ENCODE measurements at regions not wholly inside any gene's neighbourhood (a gene's known extent, or its start where the extent isn't known, plus 50 kb on each side); places are given as distances from the start of the nearest gene placed in this dataset.

DNA sequence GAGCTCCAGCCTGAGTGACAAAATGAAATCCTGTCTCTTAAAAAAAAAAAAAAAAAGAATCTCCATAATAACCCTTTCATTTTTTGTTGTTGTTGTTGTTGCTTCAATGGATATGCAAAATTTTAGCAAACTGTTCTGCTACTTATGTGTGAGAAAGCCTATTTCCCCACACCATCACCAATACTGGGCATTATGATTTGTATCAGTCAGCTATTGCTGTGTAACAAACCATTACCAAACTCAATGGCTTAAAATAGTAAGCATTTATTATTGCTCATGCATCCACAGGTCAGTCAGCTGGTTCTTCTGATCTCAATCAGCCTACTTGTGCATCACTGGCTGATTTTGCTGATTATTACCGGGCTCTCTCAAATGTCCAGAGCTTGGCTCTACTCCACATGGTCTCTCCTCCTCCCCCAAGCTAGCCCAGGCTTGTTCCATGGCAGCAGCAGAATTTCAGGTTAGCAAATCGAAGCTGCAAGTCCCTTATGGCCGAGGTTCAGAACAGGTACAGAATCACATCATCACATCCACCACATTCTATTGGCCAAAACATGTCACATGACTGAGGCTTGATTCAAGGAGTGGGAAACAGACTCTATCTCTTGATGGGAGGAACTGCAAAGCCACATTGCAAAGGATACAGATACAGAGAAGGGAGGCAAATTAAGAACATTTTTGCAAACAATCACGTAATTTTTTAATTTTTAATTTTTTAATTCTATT is 135.1 kb downstream of the MN1 start:
- H3K27ac ChIP-seq (ENCODE audit: low read depth, low read length, poor library complexity, severe bottlenecking) = no peak overlapping the region
- intact Hi-C loops (cut with micrococcal nuclease; ENCODE audit: unreplicated experiment) = no loop called here
- H3K27me3 ChIP-seq (replicated peaks; ENCODE audit: insufficient read depth, low read depth, low read length, poor library complexity) = no peaks in the 10 kb centered on the region
- no peaks in the 10 kb centered on the region for H3K36me3 ChIP-seq (ENCODE audit: insufficient read depth, low read length, poor library complexity, severe bottlenecking)
- CTCF ChIA-PET = no interaction called here
- H3K4me1 ChIP-seq (ENCODE audit: insufficient read depth, low read length, poor library complexity, severe bottlenecking) = peaks cover 9% of the 10 kb centered on the region
- TF ChIP-seq, protein P1, sequence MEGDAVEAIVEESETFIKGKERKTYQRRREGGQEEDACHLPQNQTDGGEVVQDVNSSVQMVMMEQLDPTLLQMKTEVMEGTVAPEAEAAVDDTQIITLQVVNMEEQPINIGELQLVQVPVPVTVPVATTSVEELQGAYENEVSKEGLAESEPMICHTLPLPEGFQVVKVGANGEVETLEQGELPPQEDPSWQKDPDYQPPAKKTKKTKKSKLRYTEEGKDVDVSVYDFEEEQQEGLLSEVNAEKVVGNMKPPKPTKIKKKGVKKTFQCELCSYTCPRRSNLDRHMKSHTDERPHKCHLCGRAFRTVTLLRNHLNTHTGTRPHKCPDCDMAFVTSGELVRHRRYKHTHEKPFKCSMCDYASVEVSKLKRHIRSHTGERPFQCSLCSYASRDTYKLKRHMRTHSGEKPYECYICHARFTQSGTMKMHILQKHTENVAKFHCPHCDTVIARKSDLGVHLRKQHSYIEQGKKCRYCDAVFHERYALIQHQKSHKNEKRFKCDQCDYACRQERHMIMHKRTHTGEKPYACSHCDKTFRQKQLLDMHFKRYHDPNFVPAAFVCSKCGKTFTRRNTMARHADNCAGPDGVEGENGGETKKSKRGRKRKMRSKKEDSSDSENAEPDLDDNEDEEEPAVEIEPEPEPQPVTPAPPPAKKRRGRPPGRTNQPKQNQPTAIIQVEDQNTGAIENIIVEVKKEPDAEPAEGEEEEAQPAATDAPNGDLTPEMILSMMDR (conservative IDR thresholded peaks at IDR 0.05; ENCODE audit: low read depth, low read length) = no peak
- no peak overlapping the region for H3K4me3 ChIP-seq (ENCODE audit: low read depth, low read length, poor library complexity, severe bottlenecking)
- H3K9me3 ChIP-seq (ENCODE audit: low read depth, low read length, poor library complexity, severe bottlenecking) = peaks cover 2% of the 10 kb centered on the region
- BruUV-seq (replicated peaks) = no TSS peak
- DNase-seq (ENCODE audit: low spot score) = no peak
- POLR2A ChIA-PET (ENCODE audit: low non-redundant PET) = no interaction called here

GRCh38 chr22:27667121-27667843 is 134.3 kb downstream of the MN1 start:
- DNase-seq (ENCODE audit: low spot score) = no peak
- H3K36me3 ChIP-seq (ENCODE audit: insufficient read depth, low read length, poor library complexity, severe bottlenecking) = no peaks in the 10 kb centered on the region
- BruUV-seq (replicated peaks) = no TSS peak
- H3K27ac ChIP-seq (ENCODE audit: low read depth, low read length, poor library complexity, severe bottlenecking) = no peak overlapping the region
- POLR2A ChIA-PET (ENCODE audit: low non-redundant PET) = no interaction called here
- CTCF ChIA-PET = no interaction called here
- H3K4me3 ChIP-seq (ENCODE audit: low read depth, low read length, poor library complexity, severe bottlenecking) = no peak overlapping the region
- intact Hi-C loops (cut with micrococcal nuclease; ENCODE audit: unreplicated experiment) = no loop called here
- peaks cover 2% of the 10 kb centered on the region for H3K9me3 ChIP-seq (ENCODE audit: low read depth, low read length, poor library complexity, severe bottlenecking)
- H3K27me3 ChIP-seq (replicated peaks; ENCODE audit: insufficient read depth, low read depth, low read length, poor library complexity) = no peaks in the 10 kb centered on the region
- TF ChIP-seq, protein P1 (conservative IDR thresholded peaks at IDR 0.05; ENCODE audit: low read depth, low read length) = no peak
- TF ChIP-seq EZH2 (IDR thresholded peaks at IDR 0.05; ENCODE audit: borderline replicate concordance, low read depth, low read length, poor library complexity, severe bottlenecking) = no peak
- peaks cover 9% of the 10 kb centered on the region for H3K4me1 ChIP-seq (ENCODE audit: insufficient read depth, low read length, poor library complexity, severe bottlenecking)

DNA sequence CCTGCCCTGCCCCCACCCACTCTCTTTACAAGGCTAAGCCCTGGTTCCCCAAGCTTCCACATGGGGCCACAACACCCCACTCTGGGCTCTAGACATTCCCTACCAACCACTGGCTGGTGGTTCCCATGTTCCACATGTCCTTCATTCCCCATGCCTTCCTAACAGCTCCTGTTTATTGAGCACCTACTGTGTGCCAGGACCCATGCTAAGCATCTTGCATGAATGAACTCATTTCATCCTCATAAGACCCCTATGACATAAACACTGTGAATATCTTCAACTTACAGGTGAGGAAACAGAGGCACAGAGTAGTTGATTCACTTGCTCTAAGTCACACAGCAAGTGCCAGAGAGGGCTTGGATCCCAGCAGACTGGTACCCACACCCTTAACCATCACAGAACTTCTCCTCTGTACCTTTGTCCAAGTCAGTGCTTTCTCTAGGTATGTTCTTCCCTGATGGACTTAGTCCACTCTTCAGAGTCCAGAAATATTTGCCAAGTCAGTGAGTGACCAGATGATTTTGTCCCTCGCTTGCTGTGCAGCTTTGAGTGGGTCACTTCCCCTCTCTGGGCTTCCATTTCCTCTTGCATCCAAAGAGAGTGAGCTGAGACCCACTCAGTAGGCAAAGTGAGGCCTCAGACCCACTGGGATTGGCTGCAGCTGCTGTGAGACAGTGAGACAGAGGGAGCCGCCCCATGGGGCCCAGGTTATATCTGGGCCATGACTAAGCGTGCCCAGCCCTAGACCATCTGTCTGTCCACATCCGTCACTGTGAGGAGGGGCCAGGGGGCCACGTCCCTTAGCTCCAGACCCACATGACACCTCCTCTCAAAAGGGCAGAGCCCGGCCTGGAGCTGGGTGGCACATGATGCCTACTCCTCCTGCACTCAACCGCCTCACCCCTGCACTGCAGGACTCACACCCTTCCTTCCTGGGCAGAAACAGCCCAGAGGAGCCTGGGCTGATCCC is 132.4 kb downstream of the MN1 start:
- ChIA-PET CTCF (no interaction called here), POLR2A (ENCODE audit: low non-redundant PET) (no interaction called here)
- BruUV-seq (replicated peaks) = no TSS peak
- H3K4me1 ChIP-seq (ENCODE audit: insufficient read depth, low read length, poor library complexity, severe bottlenecking) = peaks cover 9% of the 10 kb centered on the region
- H3K9me3 ChIP-seq (ENCODE audit: low read depth, low read length, poor library complexity, severe bottlenecking) = peaks cover 2% of the 10 kb centered on the region
- intact Hi-C loops (cut with micrococcal nuclease; ENCODE audit: unreplicated experiment) = no loop called here
- H3K36me3 ChIP-seq (ENCODE audit: insufficient read depth, low read length, poor library complexity, severe bottlenecking) = no peaks in the 10 kb centered on the region
- no peaks in the 10 kb centered on the region for H3K27me3 ChIP-seq (replicated peaks; ENCODE audit: insufficient read depth, low read depth, low read length, poor library complexity)
- no peak overlapping the region for H3K4me3 ChIP-seq (ENCODE audit: low read depth, low read length, poor library complexity, severe bottlenecking)
- TF ChIP-seq EZH2 (IDR thresholded peaks at IDR 0.05; ENCODE audit: borderline replicate concordance, low read depth, low read length, poor library complexity, severe bottlenecking) = no peak
- TF ChIP-seq, protein P1 (conservative IDR thresholded peaks at IDR 0.05; ENCODE audit: low read depth, low read length) = no peak
- H3K27ac ChIP-seq (ENCODE audit: low read depth, low read length, poor library complexity, severe bottlenecking) = no peak overlapping the region
- DNase-seq (ENCODE audit: low spot score) = no peak

Measured in A673 (cell line).